ENCODE measurements at regions not wholly inside any gene's neighbourhood (a gene's known extent, or its start where the extent isn't known, plus 50 kb on each side); places are given as distances from the start of the nearest gene placed in this dataset.

GRCh38 chr3:22263042-22263441 lies 512.0 kb upstream of the ZNF385D start:
- Histone ChIP-seq H3K4me2 (ENCODE audit: low read depth, low read length, poor library complexity, severe bottlenecking) (no peak overlapping the region), H3F3A (ENCODE audit: insufficient read depth) (no peaks in the 10 kb centered on the region), H3K27ac (ENCODE audit: low read depth, low read length) (no peak overlapping the region), H3K9me2 (replicated peaks; ENCODE audit: insufficient read depth, low read length) (no peaks in the 10 kb centered on the region), H3K4me3 (ENCODE audit: insufficient read depth, low read length, poor library complexity, severe bottlenecking) (no peak overlapping the region), H3K79me2 (ENCODE audit: insufficient read depth, low read length) (no peaks in the 10 kb centered on the region), H3K9ac (ENCODE audit: low read length) (no peak overlapping the region), H3K27me3 (ENCODE audit: low read length) (no peaks in the 10 kb centered on the region), H3K36me3 (ENCODE audit: low read length) (no peaks in the 10 kb centered on the region), H2AFZ (ENCODE audit: low read depth, low read length, severe bottlenecking) (no peak overlapping the region), H3K9me3 (ENCODE audit: insufficient read depth, low read length) (no peaks in the 10 kb centered on the region), H4K20me1 (ENCODE audit: low read depth, low read length) (no peaks in the 10 kb centered on the region)
- TF ChIP-seq CTCF (IDR thresholded peaks at IDR 0.05; ENCODE audit: insufficient read depth, low read length, poor library complexity, severe bottlenecking) = no peak
- TF ChIP-seq EZH2phosphoT487 (conservative IDR thresholded peaks at IDR 0.05; ENCODE audit: low read length) = no peak

- H3K9ac ChIP-seq (ENCODE audit: low read length) = no peak overlapping the region
- no peaks in the 10 kb centered on the region for H3K9me3 ChIP-seq (ENCODE audit: insufficient read depth, low read length)
- H3K4me3 ChIP-seq (ENCODE audit: insufficient read depth, low read length, poor library complexity, severe bottlenecking) = no peak overlapping the region
- no peaks in the 10 kb centered on the region for H3K36me3 ChIP-seq (ENCODE audit: low read length)
- no peak overlapping the region for H2AFZ ChIP-seq (ENCODE audit: low read depth, low read length, severe bottlenecking)
- no peaks in the 10 kb centered on the region for H3K9me2 ChIP-seq (replicated peaks; ENCODE audit: insufficient read depth, low read length)
- H3K79me2 ChIP-seq (ENCODE audit: insufficient read depth, low read length) = no peaks in the 10 kb centered on the region
- no peaks in the 10 kb centered on the region for H3K27me3 ChIP-seq (ENCODE audit: low read length)
- TF ChIP-seq EZH2phosphoT487 (conservative IDR thresholded peaks at IDR 0.05; ENCODE audit: low read length) (no peak), CTCF (IDR thresholded peaks at IDR 0.05; ENCODE audit: insufficient read depth, low read length, poor library complexity, severe bottlenecking) (no peak)
- H3K27ac ChIP-seq (ENCODE audit: low read depth, low read length) = no peak overlapping the region
- no peaks in the 10 kb centered on the region for H4K20me1 ChIP-seq (ENCODE audit: low read depth, low read length)
- no peaks in the 10 kb centered on the region for H3F3A ChIP-seq (ENCODE audit: insufficient read depth)
- no peak overlapping the region for H3K4me2 ChIP-seq (ENCODE audit: low read depth, low read length, poor library complexity, severe bottlenecking)
Observed at GRCh38 chr3:22265403-22265802, 514.4 kb upstream of the ZNF385D start.

- H3K27ac ChIP-seq (ENCODE audit: low read depth, low read length) = no peak overlapping the region
Observed at GRCh38 chr3:22269831-22270230, 518.8 kb upstream of the ZNF385D start.

More at GRCh38 chr3:22269831-22270230, 518.8 kb upstream of the ZNF385D start:
- Histone ChIP-seq H4K20me1 (ENCODE audit: low read depth, low read length) (no peaks in the 10 kb centered on the region), H3K9me3 (ENCODE audit: insufficient read depth, low read length) (no peaks in the 10 kb centered on the region), H3K36me3 (ENCODE audit: low read length) (no peaks in the 10 kb centered on the region), H3K4me2 (ENCODE audit: low read depth, low read length, poor library complexity, severe bottlenecking) (no peak overlapping the region), H3K79me2 (ENCODE audit: insufficient read depth, low read length) (no peaks in the 10 kb centered on the region), H3K9ac (ENCODE audit: low read length) (no peak overlapping the region), H3K4me3 (ENCODE audit: insufficient read depth, low read length, poor library complexity, severe bottlenecking) (no peak overlapping the region), H3K27me3 (ENCODE audit: low read length) (no peaks in the 10 kb centered on the region), H3K9me2 (replicated peaks; ENCODE audit: insufficient read depth, low read length) (no peaks in the 10 kb centered on the region), H3F3A (ENCODE audit: insufficient read depth) (no peaks in the 10 kb centered on the region), H2AFZ (ENCODE audit: low read depth, low read length, severe bottlenecking) (no peak overlapping the region)
- TF ChIP-seq EZH2phosphoT487 (conservative IDR thresholded peaks at IDR 0.05; ENCODE audit: low read length) (no peak), CTCF (IDR thresholded peaks at IDR 0.05; ENCODE audit: insufficient read depth, low read length, poor library complexity, severe bottlenecking) (no peak)
